ENCODE measurements at regions not wholly inside any gene's neighbourhood (a gene's known extent, or its start where the extent isn't known, plus 50 kb on each side); places are given as distances from the start of the nearest gene placed in this dataset.

DNA sequence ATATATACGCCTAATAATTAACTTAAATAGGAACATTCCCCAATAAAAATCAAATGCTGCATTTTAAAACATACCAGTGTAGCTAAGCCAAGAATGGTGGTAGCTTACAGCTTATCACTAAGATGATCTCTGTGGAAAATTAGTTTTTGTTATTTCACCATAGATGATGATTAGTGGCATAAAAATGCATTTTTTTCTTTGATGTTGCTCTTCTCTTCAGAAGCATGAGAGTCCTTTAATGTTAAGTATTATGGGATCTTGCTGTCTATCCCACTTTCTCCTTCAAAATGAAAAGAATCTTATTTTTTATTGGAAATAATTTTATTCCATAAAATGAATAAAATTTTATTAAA, 731.0 kb downstream of the SLITRK1 start:
- TF ChIP-seq, protein P1, sequence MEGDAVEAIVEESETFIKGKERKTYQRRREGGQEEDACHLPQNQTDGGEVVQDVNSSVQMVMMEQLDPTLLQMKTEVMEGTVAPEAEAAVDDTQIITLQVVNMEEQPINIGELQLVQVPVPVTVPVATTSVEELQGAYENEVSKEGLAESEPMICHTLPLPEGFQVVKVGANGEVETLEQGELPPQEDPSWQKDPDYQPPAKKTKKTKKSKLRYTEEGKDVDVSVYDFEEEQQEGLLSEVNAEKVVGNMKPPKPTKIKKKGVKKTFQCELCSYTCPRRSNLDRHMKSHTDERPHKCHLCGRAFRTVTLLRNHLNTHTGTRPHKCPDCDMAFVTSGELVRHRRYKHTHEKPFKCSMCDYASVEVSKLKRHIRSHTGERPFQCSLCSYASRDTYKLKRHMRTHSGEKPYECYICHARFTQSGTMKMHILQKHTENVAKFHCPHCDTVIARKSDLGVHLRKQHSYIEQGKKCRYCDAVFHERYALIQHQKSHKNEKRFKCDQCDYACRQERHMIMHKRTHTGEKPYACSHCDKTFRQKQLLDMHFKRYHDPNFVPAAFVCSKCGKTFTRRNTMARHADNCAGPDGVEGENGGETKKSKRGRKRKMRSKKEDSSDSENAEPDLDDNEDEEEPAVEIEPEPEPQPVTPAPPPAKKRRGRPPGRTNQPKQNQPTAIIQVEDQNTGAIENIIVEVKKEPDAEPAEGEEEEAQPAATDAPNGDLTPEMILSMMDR (IDR thresholded peaks at IDR 0.05; ENCODE audit: poor library complexity, severe bottlenecking): no peak
- DNase-seq (ENCODE audit: low spot score) (no peak), ATAC-seq (ENCODE audit: low read depth) (no peak)
- H3K4me1 ChIP-seq (ENCODE audit: insufficient read depth, poor library complexity, severe bottlenecking): no peaks in the 10 kb centered on the region
- no peak overlapping the region for H3K27ac ChIP-seq (ENCODE audit: poor library complexity, severe bottlenecking)
- H3K36me3 ChIP-seq (ENCODE audit: low read depth): no peaks in the 10 kb centered on the region
- H3K9me3 ChIP-seq (ENCODE audit: severe bottlenecking): no peaks in the 10 kb centered on the region
- H3K4me3 ChIP-seq (ENCODE audit: severe bottlenecking): no peak overlapping the region
- H3K27me3 ChIP-seq (ENCODE audit: insufficient read depth, poor library complexity, severe bottlenecking): no peaks in the 10 kb centered on the region

DNA sequence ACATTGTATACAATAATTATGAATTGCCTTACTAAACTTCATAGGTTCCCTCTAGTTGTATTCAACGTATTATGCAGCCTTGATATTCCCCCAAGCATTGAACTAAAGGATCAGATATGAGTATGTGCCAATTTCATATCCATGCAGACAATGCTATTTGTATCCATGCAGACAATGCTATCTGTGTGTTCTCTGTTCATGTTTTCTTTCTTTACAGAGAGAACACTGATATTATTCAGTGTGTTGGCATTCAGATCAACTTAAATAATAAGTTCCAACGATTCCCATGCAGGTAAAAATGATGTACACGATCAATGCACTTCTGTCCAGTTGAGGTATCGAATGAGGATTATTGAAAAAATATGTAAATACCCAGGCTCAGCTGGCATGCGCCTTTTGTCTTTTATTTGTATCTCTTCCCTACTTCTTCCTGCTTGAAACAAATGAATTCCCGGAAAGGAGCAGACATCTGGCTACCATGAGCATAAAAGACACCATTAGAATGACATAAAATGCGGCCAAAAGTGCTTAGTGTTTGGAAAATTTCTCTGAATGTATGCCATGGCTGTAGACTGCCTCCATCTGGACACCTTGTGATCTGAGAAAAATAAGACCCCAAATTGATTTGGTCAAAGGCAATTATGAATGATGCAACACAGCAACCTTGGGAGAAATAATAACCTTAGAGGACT, 731.5 kb downstream of the SLITRK1 start:
- Histone ChIP-seq H3K9me3 (ENCODE audit: severe bottlenecking) (no peaks in the 10 kb centered on the region), H3K36me3 (ENCODE audit: low read depth) (no peaks in the 10 kb centered on the region), H3K4me1 (ENCODE audit: insufficient read depth, poor library complexity, severe bottlenecking) (no peaks in the 10 kb centered on the region), H3K4me3 (ENCODE audit: severe bottlenecking) (no peak overlapping the region), H3K27me3 (ENCODE audit: insufficient read depth, poor library complexity, severe bottlenecking) (no peaks in the 10 kb centered on the region), H3K27ac (ENCODE audit: poor library complexity, severe bottlenecking) (no peak overlapping the region)
- DNase-seq (ENCODE audit: low spot score) (no peak), ATAC-seq (ENCODE audit: low read depth) (no peak)
- TF ChIP-seq, protein P1 (IDR thresholded peaks at IDR 0.05; ENCODE audit: poor library complexity, severe bottlenecking): no peak

DNA sequence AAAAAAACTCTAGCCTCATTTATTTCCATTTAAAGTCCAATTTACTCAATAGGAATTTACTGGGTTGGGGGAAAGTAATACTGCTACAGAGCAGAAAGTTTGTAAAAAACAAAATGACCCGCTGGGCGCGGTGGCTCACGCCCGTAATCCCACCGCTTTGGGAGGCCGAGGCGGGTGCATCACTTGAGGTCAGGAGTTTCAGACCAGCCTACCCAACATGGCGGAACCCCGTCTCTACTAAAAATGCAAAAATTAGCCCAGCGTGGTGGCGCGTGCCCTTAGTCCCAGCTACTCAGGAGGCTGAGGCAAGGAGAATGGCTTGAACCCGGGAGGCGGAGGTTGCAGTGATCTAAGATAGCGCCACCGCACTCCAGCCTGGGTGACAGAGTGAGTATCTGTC, 745.6 kb downstream of the SLITRK1 start:
- no peaks in the 10 kb centered on the region for H3K36me3 ChIP-seq (ENCODE audit: low read depth)
- no peaks in the 10 kb centered on the region for H3K27me3 ChIP-seq (ENCODE audit: insufficient read depth, poor library complexity, severe bottlenecking)
- ATAC-seq (ENCODE audit: low read depth) (no peak), DNase-seq (ENCODE audit: low spot score) (no peak)
- no peaks in the 10 kb centered on the region for H3K4me1 ChIP-seq (ENCODE audit: insufficient read depth, poor library complexity, severe bottlenecking)
- no peak overlapping the region for H3K27ac ChIP-seq (ENCODE audit: poor library complexity, severe bottlenecking)
- no peak overlapping the region for H3K4me3 ChIP-seq (ENCODE audit: severe bottlenecking)
- TF ChIP-seq, protein P1 (IDR thresholded peaks at IDR 0.05; ENCODE audit: poor library complexity, severe bottlenecking): no peak
- H3K9me3 ChIP-seq (ENCODE audit: severe bottlenecking): no peaks in the 10 kb centered on the region

DNA sequence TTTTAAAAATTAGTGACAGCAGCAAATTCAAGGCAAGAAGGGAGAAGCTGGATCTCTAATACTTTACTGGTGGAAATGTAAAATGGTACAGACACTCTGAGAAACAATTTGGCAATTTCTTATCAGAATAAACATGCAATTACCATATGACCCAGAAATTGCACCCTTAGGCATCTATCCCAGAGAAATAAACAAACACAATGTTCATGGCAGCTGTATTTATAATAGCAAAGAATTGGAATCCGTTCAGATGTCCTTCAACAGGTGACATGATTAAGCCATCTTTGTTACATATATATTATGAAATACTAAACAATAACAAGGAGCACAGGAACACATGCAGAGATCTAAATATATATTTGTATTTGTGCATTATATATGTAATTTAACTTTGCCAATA, 756.5 kb downstream of the SLITRK1 start:
- H3K4me1 ChIP-seq (ENCODE audit: insufficient read depth, poor library complexity, severe bottlenecking): no peaks in the 10 kb centered on the region
- no peak overlapping the region for H3K4me3 ChIP-seq (ENCODE audit: severe bottlenecking)
- no peaks in the 10 kb centered on the region for H3K9me3 ChIP-seq (ENCODE audit: severe bottlenecking)
- TF ChIP-seq, protein P1 (IDR thresholded peaks at IDR 0.05; ENCODE audit: poor library complexity, severe bottlenecking): no peak
- DNase-seq (ENCODE audit: low spot score) (no peak), ATAC-seq (ENCODE audit: low read depth) (no peak)
- no peaks in the 10 kb centered on the region for H3K36me3 ChIP-seq (ENCODE audit: low read depth)
- H3K27ac ChIP-seq (ENCODE audit: poor library complexity, severe bottlenecking): no peak overlapping the region
- no peaks in the 10 kb centered on the region for H3K27me3 ChIP-seq (ENCODE audit: insufficient read depth, poor library complexity, severe bottlenecking)

DNA sequence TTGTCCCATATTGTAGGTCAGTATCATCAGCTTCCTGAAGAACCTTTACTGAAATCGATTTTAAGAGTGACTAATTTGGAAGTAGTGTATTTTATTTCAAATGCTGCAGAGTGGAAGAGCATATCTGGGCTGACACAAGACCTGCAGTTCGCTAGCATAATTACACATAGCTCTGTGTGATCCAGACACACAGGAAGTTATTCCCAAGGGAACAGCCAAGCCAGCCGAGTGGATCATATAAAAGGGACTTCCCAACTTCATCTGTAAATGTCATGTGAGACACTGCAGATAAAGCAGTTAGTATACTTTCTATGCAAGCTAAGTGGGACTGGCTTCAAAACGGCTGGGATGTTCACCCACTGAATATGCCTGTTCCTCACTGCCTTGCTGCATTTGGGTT, 760.4 kb downstream of the SLITRK1 start:
- H3K9me3 ChIP-seq (ENCODE audit: severe bottlenecking): no peaks in the 10 kb centered on the region
- no peaks in the 10 kb centered on the region for H3K4me1 ChIP-seq (ENCODE audit: insufficient read depth, poor library complexity, severe bottlenecking)
- ATAC-seq (ENCODE audit: low read depth) (no peak), DNase-seq (ENCODE audit: low spot score) (no peak)
- H3K4me3 ChIP-seq (ENCODE audit: severe bottlenecking): no peak overlapping the region
- no peaks in the 10 kb centered on the region for H3K27me3 ChIP-seq (ENCODE audit: insufficient read depth, poor library complexity, severe bottlenecking)
- TF ChIP-seq, protein P1 (IDR thresholded peaks at IDR 0.05; ENCODE audit: poor library complexity, severe bottlenecking): no peak
- no peak overlapping the region for H3K27ac ChIP-seq (ENCODE audit: poor library complexity, severe bottlenecking)
- no peaks in the 10 kb centered on the region for H3K36me3 ChIP-seq (ENCODE audit: low read depth)
